ENCODE measurements at regions not wholly inside any gene's neighbourhood (a gene's known extent, or its start where the extent isn't known, plus 50 kb on each side); places are given as distances from the start of the nearest gene placed in this dataset.

- DNase-seq = no peak
Measured at GRCh38 chr6:40937491-40937890, 101.5 kb downstream of the UNC5CL start.

GRCh38 chr6:40936818-40937251, 102.2 kb downstream of the UNC5CL start:
- no peak for DNase-seq

GRCh38 chr6:40933864-40934263, 105.2 kb downstream of the UNC5CL start:
- DNase-seq = no peak

GRCh38 chr6:40932953-40933352, 106.1 kb downstream of the UNC5CL start:
- DNase-seq = no peak

DNA sequence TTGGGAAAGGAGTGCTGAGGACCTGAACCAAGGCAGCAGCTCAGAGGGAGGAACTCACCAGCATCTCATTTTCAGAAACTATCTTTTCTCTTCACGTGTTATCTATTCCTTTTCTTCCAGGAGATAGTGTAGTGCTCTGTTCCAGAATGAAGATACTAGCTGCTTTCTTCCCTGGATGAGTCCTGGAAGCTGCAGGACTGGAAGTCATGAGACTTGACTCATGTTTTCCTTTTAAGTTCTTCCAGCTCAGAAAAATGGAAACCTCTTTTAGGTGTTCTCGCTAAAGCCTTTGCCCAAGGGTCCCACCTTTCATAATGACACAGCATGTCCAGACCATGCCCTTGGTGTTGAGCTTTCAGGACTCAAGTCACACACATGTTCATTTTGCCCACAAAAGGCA, 106.7 kb downstream of the UNC5CL start:
- no peak for DNase-seq

DNA sequence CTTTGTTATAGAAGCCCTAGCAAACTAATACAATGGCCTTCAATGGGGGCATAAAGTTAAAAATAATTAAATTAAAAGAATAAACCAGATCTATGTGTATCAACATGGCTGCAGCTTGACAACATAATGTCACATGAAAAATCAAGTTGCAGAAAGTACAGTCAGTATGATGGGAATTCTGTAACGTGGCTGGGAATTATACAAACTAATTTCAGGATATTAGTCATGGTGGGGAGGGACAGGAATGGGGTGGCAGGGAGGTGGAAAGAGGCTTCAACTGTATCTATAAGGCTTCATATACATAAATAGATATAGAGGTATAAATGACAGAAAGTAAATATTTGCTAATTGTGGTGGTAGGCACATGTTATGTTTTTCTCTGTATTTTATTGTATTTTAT, 107.1 kb downstream of the UNC5CL start:
- no peak for DNase-seq

GRCh38 chr6:40930555-40930954, 108.5 kb downstream of the UNC5CL start:
- DNase-seq = no peak

GRCh38 chr6:40930045-40930444, 109.0 kb downstream of the UNC5CL start:
- DNase-seq = no peak

GRCh38 chr6:40929176-40929575, 109.8 kb downstream of the UNC5CL start:
- no peak for DNase-seq

DNA sequence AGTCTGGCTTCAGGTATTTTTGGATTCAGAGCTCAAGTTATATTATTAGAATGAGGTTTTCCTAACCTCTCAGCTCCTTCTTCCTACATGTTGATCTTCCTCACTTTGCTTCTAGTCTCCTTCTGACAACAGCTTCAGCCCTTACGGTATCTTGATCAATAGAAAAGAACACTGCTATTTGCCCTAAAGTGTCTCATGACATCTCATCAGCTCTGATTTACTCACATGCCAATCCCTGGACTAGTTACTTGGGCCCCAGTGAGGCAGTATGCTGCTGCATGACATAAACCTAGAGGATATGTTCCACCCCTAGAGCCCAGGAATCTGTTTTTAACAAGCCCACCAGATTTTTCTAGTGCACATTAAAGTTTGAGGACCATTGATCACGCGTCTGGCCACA, 110.3 kb downstream of the UNC5CL start:
- DNase-seq = no peak

DNA sequence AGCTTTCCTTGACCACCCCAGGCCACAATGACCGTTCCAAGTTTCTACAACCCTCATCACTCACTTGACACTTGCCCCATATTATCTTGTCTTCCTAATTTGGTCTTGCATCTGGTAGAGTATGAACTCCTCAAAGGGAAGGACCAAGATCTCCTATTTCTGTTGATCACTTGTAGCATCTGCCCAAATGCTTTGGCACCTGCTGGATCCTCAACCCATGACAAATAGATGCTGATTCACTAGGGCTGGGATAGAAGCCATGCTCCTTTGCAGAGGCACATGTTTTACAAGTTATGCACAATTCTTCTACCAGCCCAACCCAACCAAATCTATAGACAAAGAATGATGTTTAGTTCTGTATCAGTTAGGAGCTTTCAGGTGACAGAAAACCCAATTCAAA, 110.7 kb downstream of the UNC5CL start:
- DNase-seq = no peak

DNA sequence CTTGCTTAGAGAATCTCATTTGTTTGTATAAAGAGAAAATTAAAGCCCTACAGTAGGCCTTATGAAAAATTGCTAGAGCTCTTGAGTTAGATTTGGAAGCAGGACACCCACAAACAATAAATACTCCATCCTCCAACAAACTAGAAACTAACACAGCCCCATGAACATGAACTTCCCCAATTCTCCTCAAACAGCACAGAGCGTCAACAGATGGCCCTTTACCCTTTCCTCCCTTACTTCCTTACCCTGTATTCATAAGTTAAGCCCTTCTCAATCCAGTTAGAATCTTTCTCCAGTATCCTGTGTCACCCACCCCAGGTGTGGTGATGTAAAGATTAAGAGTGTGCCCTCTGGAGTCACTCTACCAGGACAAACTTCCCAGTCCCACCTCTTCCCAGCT, 113.7 kb downstream of the UNC5CL start:
- no peak for DNase-seq

DNA sequence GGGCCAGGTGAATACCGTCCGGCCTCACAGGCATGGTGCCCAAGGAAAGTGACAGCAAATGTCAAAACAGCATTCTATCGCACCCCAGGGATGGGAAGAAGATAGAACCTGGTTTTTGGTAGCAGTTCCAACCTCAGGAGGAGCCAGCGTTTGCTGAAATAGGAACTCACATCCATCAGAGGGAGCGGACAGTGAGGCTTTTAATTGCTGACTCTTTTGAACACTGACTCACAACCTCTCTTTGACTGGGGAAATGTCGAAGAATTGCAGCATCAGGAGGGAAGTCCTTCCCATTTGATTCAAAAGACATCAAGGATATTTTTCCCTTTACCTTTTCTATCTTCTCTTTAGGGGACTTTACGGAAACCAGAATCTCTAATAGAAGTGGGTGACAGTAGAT, 114.2 kb downstream of the UNC5CL start:
- DNase-seq = no peak

- no peak for DNase-seq
Measured at GRCh38 chr6:40923880-40924279, 115.1 kb downstream of the UNC5CL start.

DNA sequence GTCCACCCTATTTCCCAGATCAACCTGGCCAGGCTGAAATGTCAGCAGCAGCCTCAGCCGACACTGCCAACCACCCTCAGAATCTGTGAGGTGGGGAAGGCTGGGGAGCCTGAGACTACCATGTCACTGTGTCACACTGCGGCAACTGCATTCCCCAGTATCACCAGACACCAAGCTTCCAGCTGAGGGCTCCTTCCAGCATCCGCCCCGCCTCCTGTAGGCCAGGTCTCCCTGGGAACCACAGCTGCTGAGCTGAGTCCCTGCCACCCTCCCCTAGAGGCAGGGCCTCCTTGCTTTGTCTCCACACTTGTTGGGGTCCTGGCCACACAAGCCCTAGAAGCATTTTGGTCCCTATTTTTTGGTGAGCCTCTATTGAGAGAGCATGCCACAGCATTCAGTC, 115.7 kb downstream of the UNC5CL start:
- DNase-seq = no peak

GRCh38 chr6:40922281-40922680, 116.7 kb downstream of the UNC5CL start:
- DNase-seq = no peak

- no peak for DNase-seq
Measured at GRCh38 chr6:40918040-40918651, 120.9 kb downstream of the UNC5CL start.

DNA sequence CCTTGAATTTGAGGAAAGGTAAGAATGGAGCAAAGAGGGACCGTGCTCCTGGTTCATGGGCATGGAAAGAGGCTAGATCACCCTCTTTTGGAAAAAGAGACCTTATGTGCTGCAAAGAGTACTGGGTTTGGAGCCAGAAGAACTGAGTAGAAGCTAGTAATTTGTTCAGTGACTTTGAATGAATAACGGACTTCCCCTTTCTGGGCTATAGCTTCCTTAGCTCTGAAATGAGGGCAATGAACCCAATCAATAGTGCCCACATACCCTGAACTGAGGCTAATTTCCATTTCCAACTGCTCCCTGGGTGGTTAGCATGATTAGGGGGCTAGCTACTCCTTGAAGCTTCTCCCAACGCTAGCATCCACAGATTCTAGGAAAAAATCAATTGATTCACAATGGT, 121.4 kb downstream of the UNC5CL start:
- no peak for DNase-seq

DNA sequence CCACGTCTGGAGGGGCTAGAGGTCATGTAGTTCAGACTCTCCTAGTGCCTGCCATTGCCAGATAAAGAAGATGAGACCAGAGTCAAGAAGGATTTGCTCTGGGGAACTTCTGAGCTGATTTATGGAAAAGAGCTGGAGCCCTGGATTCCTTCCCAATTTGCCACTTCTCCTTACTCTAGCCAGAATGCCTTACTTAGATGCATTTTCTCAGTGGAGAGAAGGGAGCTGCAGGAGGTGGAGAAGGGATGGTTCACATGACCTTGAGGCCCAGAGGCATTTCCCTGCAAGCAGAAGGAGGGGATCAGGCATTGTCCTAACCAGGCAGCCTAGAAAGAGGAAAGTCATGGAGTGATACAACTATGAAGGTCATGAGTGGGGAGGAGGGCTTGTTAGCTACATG, 122.2 kb downstream of the UNC5CL start:
- no peak for DNase-seq

- no peak for DNase-seq
Measured at GRCh38 chr6:40915165-40915564, 123.9 kb downstream of the UNC5CL start.

- no peak for DNase-seq
Measured at GRCh38 chr6:40914005-40914404, 125.0 kb downstream of the UNC5CL start.

DNA sequence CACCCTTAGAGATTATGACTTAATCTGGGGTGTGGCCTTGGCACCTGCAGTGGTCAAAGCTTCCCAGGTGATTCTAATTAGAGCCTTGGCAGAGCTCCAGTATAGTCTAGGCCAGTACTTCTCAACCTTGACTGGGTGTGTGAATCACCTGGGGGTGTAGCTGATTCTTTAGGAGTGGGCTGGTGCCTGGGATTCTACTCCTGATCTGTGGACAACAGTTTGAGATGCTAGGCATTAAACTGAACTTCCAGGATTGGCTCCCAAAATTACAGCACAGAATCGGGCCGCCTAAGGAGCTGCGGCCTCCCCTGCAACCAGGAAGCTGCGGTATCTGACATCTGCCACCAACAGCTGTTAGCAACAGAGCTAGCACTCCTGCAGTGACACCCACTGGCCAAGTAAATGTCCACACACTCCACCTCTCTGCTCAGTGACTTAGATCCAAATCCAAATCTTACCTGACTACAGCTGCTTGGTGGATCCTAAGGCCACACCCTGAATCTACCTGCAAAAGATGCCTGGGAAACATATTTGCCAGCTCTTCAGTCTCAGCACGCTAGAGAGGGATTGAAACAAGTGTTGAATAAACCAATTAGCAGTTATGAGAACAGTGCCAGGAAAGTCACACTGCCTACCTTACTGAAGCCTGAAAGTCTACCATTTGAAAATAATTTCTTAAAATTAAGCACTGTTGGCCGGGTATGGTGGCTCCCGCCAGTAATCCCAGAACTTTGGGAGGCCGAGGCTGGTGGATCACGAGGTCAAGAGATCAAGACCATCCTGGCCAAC, 126.7 kb downstream of the UNC5CL start:
- DNase-seq = peak in 2 of 14 donors; percentile 1 to 3

GRCh38 chr6:40910260-40910893, 128.6 kb downstream of the UNC5CL start:
- DNase-seq = no peak

DNA sequence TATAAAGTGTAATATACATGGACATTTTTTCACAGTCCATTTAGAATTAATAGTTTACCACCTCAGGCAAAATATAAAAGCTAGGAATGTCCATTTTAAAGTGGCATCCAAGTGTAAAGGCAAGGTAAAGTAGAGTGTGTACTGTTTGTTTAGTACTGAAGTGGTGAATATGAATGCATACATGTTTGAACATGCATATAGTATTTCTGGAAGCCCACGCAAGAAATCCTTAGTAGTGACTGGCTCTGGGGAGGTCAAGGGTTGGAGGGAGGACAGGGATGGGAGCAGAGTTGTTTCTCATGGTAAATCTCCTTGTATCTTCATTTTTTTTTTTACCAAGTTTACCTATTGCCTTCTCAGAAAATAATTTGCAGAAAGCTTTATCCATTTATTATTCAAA, 129.2 kb downstream of the UNC5CL start:
- DNase-seq = no peak

All from C1 segment of cervical spinal cord (tissue), 14 donors.